Effector memory CD8-positive, alpha-beta T cell (primary cell): ENCODE measurements at regions not wholly inside any gene's neighbourhood (a gene's known extent, or its start where the extent isn't known, plus 50 kb on each side); places are given as distances from the start of the nearest gene placed in this dataset.
"Not testable (repeated sequence)": the region's sequence is repeated elsewhere in the genome, so short reads cannot be mapped to it uniquely, and the experiment has no call there.

Experiments used
- ATAC-seq: fragments of 150-1000 bp; cut with Tn5 transposase; replicated peaks from 2 replicates; pipeline ENCODE4 v1.10.0; 2021; ENCODE audit warnings: mild to moderate bottlenecking, moderate library complexity
- DNase-seq, 3 experiments: peaks; one replicate each; pipeline ENCODE4 v3.0.0; 2021
- H3K27ac Mint-ChIP-seq, 2 donors: one replicate each; pipeline ENCODE4 v1.8.0; 2022; ENCODE audit warnings: mild to moderate bottlenecking in 2 of 2, mixed read lengths in 2 of 2, moderate library complexity in 2 of 2
- H3K27me3 Mint-ChIP-seq, 2 donors: one replicate each; pipeline ENCODE4 v1.8.0; 2022; ENCODE audit warnings: mixed read lengths in 2 of 2
- H3K36me3 Mint-ChIP-seq: one replicate; pipeline ENCODE4 v1.8.0; 2022; ENCODE audit warnings: mild to moderate bottlenecking, moderate library complexity, mixed read lengths; ENCODE audit not compliant: insufficient read depth
- H3K4me1 Mint-ChIP-seq, 2 donors: one replicate each; pipeline ENCODE4 v1.8.0; 2022; ENCODE audit warnings: low read depth in 2 of 2, mixed read lengths in 2 of 2
- H3K4me3 Mint-ChIP-seq, 2 donors: one replicate each; pipeline ENCODE4 v1.8.0; 2022; ENCODE audit warnings: mild to moderate bottlenecking in 2 of 2, mixed read lengths in 2 of 2, moderate library complexity in 2 of 2
- H3K9me3 Mint-ChIP-seq, 2 donors: one replicate each; pipeline ENCODE4 v1.8.0; 2022; ENCODE audit warnings: mixed read lengths in 2 of 2

DNA sequence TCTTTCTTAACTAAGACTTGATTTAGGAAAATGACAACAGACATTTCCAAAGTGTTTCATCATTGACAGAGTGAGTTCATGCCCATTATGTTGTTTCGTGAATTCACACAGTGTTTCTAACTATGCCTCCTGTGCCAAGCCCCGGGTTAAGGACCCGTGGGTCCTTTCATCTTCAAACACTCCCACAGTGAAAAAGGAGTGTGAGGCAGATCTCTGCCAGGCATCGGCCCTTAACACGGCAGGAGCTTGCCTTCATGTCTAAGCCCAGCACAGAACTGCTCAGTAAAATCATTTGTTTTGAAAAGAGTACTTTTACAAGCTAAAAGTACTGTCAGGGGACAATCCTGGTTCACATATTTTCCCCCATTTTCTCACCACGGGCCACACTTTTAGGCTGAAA, 80.0 kb upstream of the FOXB1 start:
- peaks cover 0 to 2% of the 10 kb centered on the region in 2 donors for H3K4me1 Mint-ChIP-seq
- H3K9me3 Mint-ChIP-seq: no peaks in the 10 kb centered on the region
- H3K4me3 Mint-ChIP-seq: no peak overlapping the region
- H3K36me3 Mint-ChIP-seq: no peaks in the 10 kb centered on the region
- ATAC-seq: no peak
- DNase-seq: no peak
- H3K27me3 Mint-ChIP-seq: peaks cover 24 to 44% of the 10 kb centered on the region in 2 donors
- no peak overlapping the region for H3K27ac Mint-ChIP-seq

DNA sequence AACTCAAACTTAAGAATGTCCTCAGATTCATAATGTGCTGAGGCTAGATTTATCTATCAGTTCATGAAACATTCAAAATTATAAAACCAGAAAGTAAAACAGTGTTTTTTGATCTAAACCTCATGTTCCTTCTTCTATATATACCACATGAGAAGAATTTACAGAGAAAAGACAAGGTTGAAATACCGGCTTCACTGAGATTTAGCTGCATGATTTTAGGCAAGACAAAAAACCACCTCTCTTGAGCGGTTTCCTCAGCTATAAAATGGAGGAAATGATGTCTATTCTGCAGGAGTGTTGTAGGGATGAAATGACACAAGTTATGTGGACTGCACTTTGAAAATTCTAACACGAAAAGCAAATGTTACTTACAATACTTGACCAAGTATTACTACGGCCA, 80.6 kb upstream of the FOXB1 start:
- DNase-seq: no peak
- Mint-ChIP-seq H3K27ac (no peak overlapping the region), H3K27me3 (peaks cover 19 to 41% of the 10 kb centered on the region in 2 donors), H3K9me3 (no peaks in the 10 kb centered on the region), H3K36me3 (no peaks in the 10 kb centered on the region), H3K4me1 (peaks cover 0 to 2% of the 10 kb centered on the region in 2 donors), H3K4me3 (no peak overlapping the region)
- no peak for ATAC-seq

DNA sequence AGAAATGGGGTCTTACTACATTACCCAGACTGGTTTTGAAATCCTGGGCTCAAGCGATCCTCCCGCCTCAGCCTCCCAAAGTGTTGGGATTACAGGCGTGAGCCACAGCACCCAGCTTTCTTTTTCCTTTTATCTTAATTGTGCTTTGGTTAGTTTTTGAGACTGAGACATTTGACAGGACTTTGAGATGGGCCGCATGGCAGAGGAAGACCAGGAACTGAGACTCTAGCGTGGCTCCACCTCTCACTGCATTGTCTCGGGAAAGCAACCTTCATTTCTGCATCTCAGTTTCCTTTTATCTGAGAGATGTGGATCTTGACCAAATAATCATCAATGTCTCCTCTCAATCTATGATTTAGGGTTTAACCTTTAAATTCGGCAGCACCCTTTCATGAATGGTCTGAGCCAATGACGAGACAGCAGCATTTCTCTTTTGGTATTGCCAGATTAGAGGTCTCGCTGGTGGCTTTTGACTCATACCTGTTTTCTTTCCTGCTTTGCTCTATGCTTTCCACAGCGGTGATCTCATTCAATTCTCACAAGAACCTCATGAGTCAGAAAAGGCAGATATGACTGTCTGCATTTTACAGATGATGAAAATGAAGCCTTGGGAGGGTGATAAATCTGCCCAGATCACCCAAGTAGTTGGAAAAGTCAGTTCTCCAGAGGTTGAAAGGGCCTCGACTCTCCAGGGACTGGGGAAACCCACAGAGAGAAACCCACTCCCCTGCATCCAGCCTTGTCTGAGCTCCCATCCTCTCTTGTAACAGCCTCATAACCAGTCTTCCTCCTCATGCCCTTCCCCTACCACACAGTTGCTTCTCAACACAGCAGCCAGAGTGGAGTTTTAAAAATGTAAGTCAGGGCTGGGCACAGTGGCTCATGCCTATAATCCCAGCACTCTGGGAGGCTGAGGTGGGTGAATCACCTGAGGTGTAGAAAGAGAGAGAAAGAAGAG, 84.8 kb upstream of the FOXB1 start:
- H3K9me3 Mint-ChIP-seq: no peaks in the 10 kb centered on the region
- H3K36me3 Mint-ChIP-seq: no peaks in the 10 kb centered on the region
- no peak for DNase-seq
- peak; percentile 43 for ATAC-seq
- H3K4me3 Mint-ChIP-seq: no peak overlapping the region
- peaks cover 14 to 48% of the 10 kb centered on the region in 2 donors for H3K27me3 Mint-ChIP-seq
- peak overlapping the region in 1 of 2 donors; percentile 17 for H3K27ac Mint-ChIP-seq
- peaks cover 0 to 2% of the 10 kb centered on the region in 2 donors for H3K4me1 Mint-ChIP-seq

DNA sequence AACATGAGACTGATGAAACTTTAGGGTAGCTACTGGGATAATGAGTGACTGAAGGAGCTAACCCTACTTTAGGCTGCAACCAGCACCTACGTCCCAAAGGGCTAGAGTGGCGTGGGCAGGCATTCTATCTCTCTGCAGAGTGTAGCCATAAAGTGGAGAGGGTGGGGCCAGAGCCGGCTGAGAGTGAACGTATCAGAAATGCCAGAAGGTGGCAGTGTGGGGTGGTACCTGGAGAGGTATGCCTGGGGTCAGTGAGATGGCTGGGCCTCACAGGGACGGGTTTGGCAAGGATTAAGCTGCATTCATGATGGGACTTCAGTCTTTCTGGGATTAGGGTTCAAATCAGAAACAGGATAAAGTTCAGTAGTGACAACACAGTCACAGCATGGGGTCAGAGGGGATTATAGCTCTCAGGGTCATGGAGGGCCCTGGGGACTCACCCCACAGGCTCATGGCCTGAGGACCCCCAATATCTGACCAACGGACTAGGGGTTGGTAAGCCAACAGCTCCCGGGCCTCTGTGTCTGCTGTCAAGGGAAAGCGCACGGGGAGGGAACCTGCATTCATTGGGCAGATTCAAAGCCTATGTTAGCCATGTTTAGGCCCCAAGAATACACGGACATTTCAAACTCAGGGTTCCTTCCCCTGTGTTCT, 86.5 kb upstream of the FOXB1 start:
- Mint-ChIP-seq H3K9me3 (no peaks in the 10 kb centered on the region), H3K27ac (no peak overlapping the region), H3K4me3 (no peak overlapping the region), H3K36me3 (no peaks in the 10 kb centered on the region), H3K27me3 (peaks cover 30 to 58% of the 10 kb centered on the region in 2 donors), H3K4me1 (peaks cover 0 to 2% of the 10 kb centered on the region in 2 donors)
- DNase-seq: peak; percentile 46 to 63 (median 50)
- peak; percentile 95 for ATAC-seq

DNA sequence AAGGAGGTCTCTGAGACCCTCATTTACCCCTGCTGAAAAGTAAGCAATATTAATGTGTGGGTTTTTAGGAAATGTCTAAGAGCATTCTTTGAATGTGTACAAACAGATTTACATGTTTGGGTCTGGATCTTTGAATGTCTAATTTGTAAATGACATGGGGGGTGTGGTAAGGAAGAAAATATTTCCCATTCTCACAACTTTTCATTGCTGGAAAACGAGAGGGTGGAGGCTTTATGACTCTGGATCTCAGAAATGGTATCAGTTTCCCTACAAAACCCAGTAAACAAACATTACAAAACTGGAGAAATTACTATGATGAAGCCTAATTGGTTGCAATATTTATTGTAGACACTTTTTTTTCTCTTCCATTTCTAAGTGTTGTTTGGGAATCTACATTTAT, 98.1 kb upstream of the FOXB1 start:
- no peaks in the 10 kb centered on the region for H3K4me1 Mint-ChIP-seq
- DNase-seq (no peak), ATAC-seq (no peak)
- H3K27me3 Mint-ChIP-seq: peaks cover 31 to 55% of the 10 kb centered on the region in 2 donors
- H3K4me3 Mint-ChIP-seq: no peak overlapping the region
- no peaks in the 10 kb centered on the region for H3K36me3 Mint-ChIP-seq
- no peak overlapping the region for H3K27ac Mint-ChIP-seq
- H3K9me3 Mint-ChIP-seq: no peaks in the 10 kb centered on the region

DNA sequence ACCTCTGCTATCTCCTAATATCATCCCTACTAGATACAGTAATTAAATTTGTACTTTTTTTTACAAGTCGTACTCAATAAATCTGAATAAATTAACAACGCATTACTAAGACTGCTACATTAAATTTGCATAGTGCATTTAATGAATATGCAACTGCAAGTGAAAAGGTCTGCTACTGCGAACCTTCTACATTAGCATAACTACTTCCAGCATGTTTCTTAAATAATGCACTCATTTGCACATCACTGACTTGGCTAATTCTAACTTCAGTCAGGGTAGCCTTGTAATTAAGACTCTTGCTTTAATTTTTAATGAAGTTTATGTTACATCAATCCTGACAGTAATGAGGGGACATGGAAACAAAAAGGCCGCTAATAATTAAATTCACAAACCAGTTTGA, 98.9 kb upstream of the FOXB1 start:
- Mint-ChIP-seq H3K27ac (no peak overlapping the region), H3K9me3 (no peaks in the 10 kb centered on the region), H3K27me3 (peaks cover 34 to 60% of the 10 kb centered on the region in 2 donors), H3K36me3 (no peaks in the 10 kb centered on the region), H3K4me1 (no peaks in the 10 kb centered on the region), H3K4me3 (no peak overlapping the region)
- DNase-seq: no peak
- no peak for ATAC-seq

DNA sequence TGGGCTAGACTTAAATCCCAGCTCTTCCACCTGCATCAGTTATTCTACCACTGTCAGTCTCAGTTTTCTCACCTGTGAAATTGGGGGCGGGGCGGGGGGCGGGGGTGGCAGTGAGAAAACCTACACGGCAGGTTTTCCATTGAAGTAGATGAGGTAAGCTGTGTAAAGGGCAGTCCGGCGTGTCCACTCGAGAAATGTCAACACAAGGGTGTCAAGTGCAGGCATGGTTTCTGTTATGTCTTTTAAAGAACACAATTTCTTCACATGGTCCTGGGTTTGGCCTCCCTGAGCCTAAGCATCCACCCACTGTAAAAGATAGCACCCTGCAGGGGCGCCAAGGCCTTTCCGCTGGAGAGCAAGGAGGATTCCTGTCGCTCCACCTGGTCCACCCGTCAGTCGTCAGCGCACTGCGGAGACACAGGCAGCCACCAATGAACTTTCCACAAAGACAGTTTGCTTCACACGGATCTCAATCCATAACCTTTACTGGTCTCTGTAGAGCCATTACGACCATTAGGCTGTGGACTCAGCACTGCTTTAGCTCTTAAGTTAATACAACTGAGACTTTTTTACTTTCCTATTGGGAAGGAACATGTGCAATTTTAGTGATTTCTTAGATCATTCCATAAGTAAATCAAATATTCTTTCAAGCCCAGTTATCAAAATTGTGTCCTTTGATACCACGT, 99.5 kb upstream of the FOXB1 start:
- DNase-seq (no peak), ATAC-seq (no peak)
- peaks cover 32 to 62% of the 10 kb centered on the region in 2 donors for H3K27me3 Mint-ChIP-seq
- H3K27ac Mint-ChIP-seq: no peak overlapping the region
- H3K4me1 Mint-ChIP-seq: no peaks in the 10 kb centered on the region
- no peaks in the 10 kb centered on the region for H3K9me3 Mint-ChIP-seq
- H3K4me3 Mint-ChIP-seq: no peak overlapping the region
- H3K36me3 Mint-ChIP-seq: no peaks in the 10 kb centered on the region

DNA sequence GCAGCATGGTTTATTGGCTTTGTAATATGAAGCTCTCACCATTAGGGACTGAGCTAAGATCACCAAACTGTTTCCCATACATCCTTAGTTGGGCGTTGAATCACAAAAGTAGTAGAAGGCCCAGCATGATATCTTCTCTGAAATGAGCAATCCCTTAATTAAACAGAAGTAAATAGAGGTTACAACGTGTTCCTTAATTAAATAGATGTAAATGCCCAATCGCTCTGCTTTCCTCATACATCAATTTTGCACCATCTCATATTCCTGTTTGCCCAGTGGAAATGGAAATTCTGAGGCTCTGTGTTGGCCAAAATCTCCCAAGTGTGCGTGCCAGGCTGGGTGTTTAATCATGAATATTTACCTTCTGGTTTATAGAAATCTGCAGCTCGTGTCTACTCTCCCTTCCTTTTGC, 107.4 kb upstream of the FOXB1 start:
- Mint-ChIP-seq H3K36me3 (no peaks in the 10 kb centered on the region), H3K27ac (no peak overlapping the region), H3K9me3 (no peaks in the 10 kb centered on the region), H3K4me3 (no peak overlapping the region), H3K27me3 (peaks cover 61 to 88% of the 10 kb centered on the region in 2 donors), H3K4me1 (peaks cover 0 to 1% of the 10 kb centered on the region in 2 donors)
- ATAC-seq (no peak), DNase-seq (no peak)

DNA sequence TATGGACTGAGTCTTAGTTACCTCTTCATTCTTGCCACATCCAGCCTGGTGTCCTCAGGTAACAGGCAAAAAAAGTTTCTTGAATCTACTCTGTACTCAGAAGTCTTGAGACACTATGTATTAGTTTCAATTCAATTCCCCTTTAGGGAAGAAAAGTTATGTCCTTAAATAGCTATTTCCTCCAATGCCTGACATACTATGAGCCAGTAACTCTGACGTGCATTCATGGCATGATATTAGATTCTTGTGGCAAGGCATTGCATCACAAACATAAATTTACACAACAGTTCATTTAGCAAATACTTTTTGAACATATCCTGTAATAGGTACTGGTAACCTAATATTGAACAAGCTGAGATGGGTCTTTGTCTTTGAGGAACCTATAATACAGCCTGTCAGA, 109.3 kb upstream of the FOXB1 start:
- Mint-ChIP-seq H3K36me3 (no peaks in the 10 kb centered on the region), H3K4me3 (no peak overlapping the region), H3K27ac (no peak overlapping the region), H3K27me3 (peaks cover 60 to 85% of the 10 kb centered on the region in 2 donors), H3K9me3 (no peaks in the 10 kb centered on the region), H3K4me1 (peaks cover 0 to 1% of the 10 kb centered on the region in 2 donors)
- ATAC-seq: no peak
- DNase-seq: no peak

DNA sequence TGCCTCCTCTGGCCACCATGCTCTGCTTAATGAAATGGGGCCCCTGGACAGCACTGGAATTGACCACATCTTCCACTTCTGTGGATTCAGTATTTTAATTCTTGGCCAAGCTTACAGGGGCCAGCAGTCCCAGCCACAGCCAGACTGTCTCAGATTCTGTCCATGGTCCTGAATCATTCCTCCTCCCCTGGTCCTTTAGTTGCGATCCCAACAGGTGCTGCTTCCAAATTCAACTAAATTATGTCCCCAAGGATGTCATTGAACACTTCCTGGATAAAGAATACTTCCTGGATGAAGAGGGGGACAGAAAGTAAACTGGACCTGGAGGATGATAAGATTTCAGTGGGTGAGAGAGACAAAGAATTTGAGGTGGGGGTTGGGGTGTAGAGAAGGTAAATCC, 111.1 kb upstream of the FOXB1 start:
- Mint-ChIP-seq H3K36me3 (no peaks in the 10 kb centered on the region), H3K9me3 (no peaks in the 10 kb centered on the region), H3K4me3 (no peak overlapping the region), H3K27ac (no peak overlapping the region), H3K4me1 (peaks cover 0 to 1% of the 10 kb centered on the region in 2 donors), H3K27me3 (peaks cover 47 to 81% of the 10 kb centered on the region in 2 donors)
- no peak for ATAC-seq
- no peak for DNase-seq

DNA sequence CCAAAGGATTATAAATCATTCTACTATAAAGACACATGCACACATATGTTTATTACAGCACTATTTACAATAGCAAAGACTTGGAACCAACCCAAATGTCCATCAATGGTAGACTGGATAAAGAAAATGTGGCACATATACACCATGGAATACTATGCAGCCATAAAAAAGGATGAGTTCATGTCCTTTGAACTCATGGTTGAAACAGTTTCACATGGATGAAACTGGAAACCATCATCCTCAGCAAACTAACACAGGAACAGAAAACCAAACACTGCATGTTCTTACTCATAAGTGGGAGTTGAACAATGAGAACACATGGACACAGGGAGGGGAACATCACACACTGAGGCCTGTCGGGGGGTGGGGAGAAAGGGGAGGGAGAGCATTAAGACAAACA, 116.2 kb upstream of the FOXB1 start:
- H3K9me3 Mint-ChIP-seq, ATAC-seq, DNase-seq, H3K27ac Mint-ChIP-seq, H3K4me1 Mint-ChIP-seq, H3K4me3 Mint-ChIP-seq, H3K36me3 Mint-ChIP-seq: not testable (repeated sequence)
- H3K27me3 Mint-ChIP-seq: peaks cover 44 to 71% of the 10 kb centered on the region in 2 donors

DNA sequence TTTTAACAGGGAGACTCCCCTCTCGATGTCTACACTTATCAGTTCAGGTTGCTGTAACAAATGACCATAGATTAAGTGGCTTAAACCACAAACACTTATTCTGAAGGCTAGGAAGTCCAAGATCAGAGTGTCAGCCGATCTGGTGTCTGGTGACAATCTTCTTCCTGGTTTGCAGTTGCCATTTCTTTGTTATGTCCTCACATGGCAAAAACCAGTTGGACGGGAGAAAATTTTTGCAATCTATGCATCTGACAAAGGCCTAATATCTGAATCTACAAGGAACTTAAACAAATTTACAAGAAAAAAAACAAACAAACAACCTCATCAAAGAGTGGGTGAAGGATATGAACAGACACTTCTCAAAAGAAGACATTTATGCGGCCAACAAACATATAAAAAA, 116.9 kb upstream of the FOXB1 start:
- H3K36me3 Mint-ChIP-seq: peaks cover 3% of the 10 kb centered on the region
- H3K27me3 Mint-ChIP-seq: peaks cover 41 to 71% of the 10 kb centered on the region in 2 donors
- H3K9me3 Mint-ChIP-seq: no peaks in the 10 kb centered on the region
- no peak for ATAC-seq
- H3K4me1 Mint-ChIP-seq: no peaks in the 10 kb centered on the region
- H3K27ac Mint-ChIP-seq: no peak overlapping the region
- no peak overlapping the region for H3K4me3 Mint-ChIP-seq
- DNase-seq: no peak

DNA sequence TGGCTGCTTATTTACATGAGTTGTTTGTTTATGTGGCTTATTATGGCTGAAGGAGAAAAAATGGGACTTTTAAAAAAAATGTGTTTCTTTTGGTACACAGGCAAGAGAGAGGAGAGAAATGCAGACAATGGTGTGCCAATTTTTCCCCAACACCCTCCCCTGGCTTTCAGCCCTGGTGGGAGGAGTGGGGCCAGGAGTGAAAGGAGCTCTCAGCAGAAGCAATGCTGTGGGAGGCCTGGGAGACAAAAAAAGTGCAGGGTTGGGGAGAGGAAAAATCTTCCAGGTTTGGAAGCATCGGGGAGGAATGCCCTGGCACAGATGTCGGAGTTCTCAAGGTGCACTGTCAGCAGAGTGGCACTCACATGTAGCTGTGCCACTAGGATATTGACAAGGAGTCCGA, 117.7 kb upstream of the FOXB1 start:
- H3K4me1 Mint-ChIP-seq: no peaks in the 10 kb centered on the region
- ATAC-seq: no peak
- peaks cover 3% of the 10 kb centered on the region for H3K36me3 Mint-ChIP-seq
- H3K4me3 Mint-ChIP-seq: no peak overlapping the region
- no peak for DNase-seq
- H3K27ac Mint-ChIP-seq: no peak overlapping the region
- H3K9me3 Mint-ChIP-seq: no peaks in the 10 kb centered on the region
- peaks cover 39 to 70% of the 10 kb centered on the region in 2 donors for H3K27me3 Mint-ChIP-seq
